HCT116 (cell line): ENCODE measurements at regions not wholly inside any gene's neighbourhood (a gene's known extent, or its start where the extent isn't known, plus 50 kb on each side); places are given as distances from the start of the nearest gene placed in this dataset.

Experiments used
- ATAC-seq: fragments of 200-7000 bp; cut with Tn5 transposase; 2 replicates; pipeline ENCODE4 v1.9.1; 2020; ENCODE audit warnings: mild to moderate bottlenecking, moderate library complexity
- BruUV-seq: library from RNA; stranded (reverse); fragments of 400-500 nt; replicated peaks from 2 replicates; lab custom pipeline; 2021; lab: Mats Ljungman, UMichigan
- CTCF ChIA-PET: fragments of 300-600 bp; sonication (Branson Sonifier 250); formaldehyde crosslinking; loops from one replicate; lab custom pipeline; 2021; ENCODE audit warnings: antibody characterized with exemption; lab: Charles Lee
- POLR2A ChIA-PET: fragments of 300-600, 350-600 bp; sonication (Branson Sonifier 250); formaldehyde crosslinking; loops from one replicate; lab custom pipeline; 2021; ENCODE audit warnings: antibody characterized with exemption; lab: Charles Lee
- RAD21 ChIA-PET, 2 experiments: fragments of 300-600 bp; sonication (Branson Sonifier 250); formaldehyde crosslinking; loops; one replicate each; lab custom pipeline; 2023; ENCODE audit warnings: low total read pairs in 2 of 2; ENCODE audit not compliant: uncharacterized antibody in 2 of 2, unreplicated experiment in 2 of 2, low non-redundant PET in 1 of 2; lab: Charles Lee
- DNase-seq: peaks from one replicate; pipeline ENCODE4 v3.0.0-alpha.2; 2010; ENCODE audit warnings: low read depth, low spot score
- H2AFZ ChIP-seq: fragments of 200-600 bp; shearing (Covaris generic), sonication (generic); 2 replicates; pipeline ENCODE4 v1.6.1; 2017; ENCODE audit warnings: low read depth, mixed run types, mixed read lengths, antibody characterized with exemption, low read length; ENCODE audit not compliant: poor library complexity, severe bottlenecking
- H3K27ac ChIP-seq: 2 replicates; pipeline ENCODE4 v1.5.1; 2012; ENCODE audit warnings: low read depth, low read length
- H3K27me3 ChIP-seq: fragments of 200-600 bp; sonication (generic); 2 replicates; pipeline ENCODE4 v1.6.1; 2016; ENCODE audit warnings: mixed run types, low read length, mixed read lengths; ENCODE audit not compliant: insufficient read depth
- H3K36me3 ChIP-seq, 2 experiments: fragments of 200-500 bp in 1 of 2; fragments of 200-600 bp in 1 of 2; sonication (Bioruptor generic) in 1 of 2; sonication (generic) in 1 of 2; 2 replicates each; pipeline versions ENCODE4 v1.5.1 to v1.6.1; 2014 to 2016; ENCODE audit warnings: low read length in 2 of 2, inconsistent platforms in 1 of 2, mixed read lengths in 1 of 2, mixed run types in 1 of 2; ENCODE audit not compliant: insufficient read depth in 2 of 2, control insufficient read depth in 1 of 2
- H3K4me1 ChIP-seq, 2 experiments: fragments of 200-600 bp in 1 of 2; sonication (generic) in 1 of 2; 2 replicates each; pipeline versions ENCODE4 v1.5.1 to v1.6.1; 2012 to 2017; ENCODE audit warnings: low read length in 2 of 2, inconsistent platforms in 1 of 2, mild to moderate bottlenecking in 1 of 2, mixed read lengths in 1 of 2, mixed run types in 1 of 2, moderate library complexity in 1 of 2; ENCODE audit not compliant: insufficient read depth in 2 of 2, control insufficient read depth in 1 of 2
- H3K4me2 ChIP-seq: fragments of 200-600 bp; sonication (generic); 2 replicates; pipeline ENCODE4 v1.6.1; 2017; ENCODE audit warnings: mixed run types, low read length, mixed read lengths
- H3K4me3 ChIP-seq, 2 experiments: fragments of 200-600 bp in 1 of 2; sonication (generic) in 1 of 2; replicated peaks in 1 of 2; 2 replicates each; pipeline ENCODE4 v1.5.1; 2011 to 2016; ENCODE audit warnings: low read length in 2 of 2, control low read depth in 1 of 2, low read depth in 1 of 2, mild to moderate bottlenecking in 1 of 2, mixed read lengths in 1 of 2, mixed run types in 1 of 2
- H3K79me2 ChIP-seq: fragments of 200-600 bp; sonication (generic); 2 replicates; pipeline ENCODE4 v1.6.1; 2017; ENCODE audit warnings: mild to moderate bottlenecking, mixed run types, low read length, moderate library complexity, mixed read lengths; ENCODE audit not compliant: insufficient read depth
- H3K9ac ChIP-seq: fragments of 200-600 bp; sonication (generic); 2 replicates; pipeline ENCODE4 v1.6.1; 2016; ENCODE audit warnings: low read length, mixed read lengths
- H3K9me2 ChIP-seq: fragments of 200-600 bp; sonication (generic), shearing (Covaris generic); 2 replicates; pipeline ENCODE4 v1.6.1; 2017; ENCODE audit warnings: mixed run types, mild to moderate bottlenecking, moderate library complexity; ENCODE audit not compliant: insufficient read depth
- H3K9me3 ChIP-seq, 2 experiments: fragments of 200-500 bp in 1 of 2; fragments of 200-600 bp in 1 of 2; sonication (Bioruptor generic) in 1 of 2; sonication (generic) in 1 of 2; 2 replicates each; pipeline ENCODE4 v1.6.1; 2014 to 2017; ENCODE audit warnings: low read length in 2 of 2, mixed read lengths in 2 of 2, inconsistent platforms in 1 of 2, low read depth in 1 of 2, mild to moderate bottlenecking in 1 of 2, mixed run types in 1 of 2, moderate library complexity in 1 of 2; ENCODE audit not compliant: control insufficient read depth in 1 of 2, insufficient read depth in 1 of 2
- H4K20me1 ChIP-seq: fragments of 200-600 bp; sonication (generic), shearing (Covaris generic); 2 replicates; pipeline ENCODE4 v1.6.1; 2017; ENCODE audit warnings: mixed run types, mild to moderate bottlenecking, moderate library complexity; ENCODE audit not compliant: insufficient read depth
- ATF3 ChIP-seq: IDR thresholded peaks from 2 replicates; pipeline ENCODE4 v1.6.1; 2012
- CBX3 ChIP-seq: IDR thresholded peaks from 2 replicates; pipeline ENCODE4 v1.6.1; 2012; ENCODE audit warnings: low read depth
- CEBPB ChIP-seq: IDR thresholded peaks from 2 replicates; pipeline ENCODE4 v1.6.1; 2012; ENCODE audit warnings: low read depth
- CTCF ChIP-seq, 3 experiments: fragments of 200-600 bp in 1 of 3; sonication (generic) in 1 of 3; IDR thresholded peaks in 2 of 3; conservative IDR thresholded peaks in 1 of 3; 2 replicates each; pipeline ENCODE4 v1.5.1; 2012 to 2017; ENCODE audit warnings: low read depth in 2 of 3, low read length in 2 of 3, antibody characterized with exemption in 1 of 3, borderline replicate concordance in 1 of 3, control low read depth in 1 of 3, mild to moderate bottlenecking in 1 of 3, mixed read lengths in 1 of 3, mixed run types in 1 of 3, moderate library complexity in 1 of 3; ENCODE audit not compliant: insufficient read depth in 1 of 3
- EZH2 ChIP-seq: fragments of 200-600 bp; sonication (generic); IDR thresholded peaks from 2 replicates; pipeline ENCODE4 v1.6.1; 2017; ENCODE audit warnings: antibody characterized with exemption, mixed run types
- EZH2phosphoT487 ChIP-seq: fragments of 200-600 bp; IDR thresholded peaks from 2 replicates; pipeline ENCODE4 v1.6.1; 2018; ENCODE audit warnings: antibody characterized with exemption, borderline replicate concordance
- FOSL1 ChIP-seq: IDR thresholded peaks from 2 replicates; pipeline ENCODE4 v1.6.1; 2012; ENCODE audit warnings: low read depth
- JUND ChIP-seq: IDR thresholded peaks from 2 replicates; pipeline ENCODE4 v1.6.1; 2012
- SP1 ChIP-seq: IDR thresholded peaks from 2 replicates; pipeline ENCODE4 v1.6.1; 2012; ENCODE audit warnings: low read depth
- SRF ChIP-seq: IDR thresholded peaks from 2 replicates; pipeline ENCODE4 v1.6.1; 2012; ENCODE audit warnings: low read depth
- YY1 ChIP-seq: IDR thresholded peaks from 2 replicates; pipeline ENCODE4 v1.6.1; 2011; ENCODE audit warnings: low read length, low read depth, moderate library complexity, mild to moderate bottlenecking; ENCODE audit not compliant: insufficient replicate concordance; ENCODE audit errors: extremely low read depth
- ZBTB33 ChIP-seq: IDR thresholded peaks from 2 replicates; pipeline ENCODE4 v1.6.1; 2011; ENCODE audit warnings: mild to moderate bottlenecking, low read length, moderate library complexity; ENCODE audit not compliant: insufficient replicate concordance; ENCODE audit errors: extremely low read depth
- ZFX ChIP-seq: fragments of 450-650 bp; IDR thresholded peaks from 2 replicates; pipeline ENCODE4 v1.6.1; 2017
- intact Hi-C: fragments of 100-400 bp; cut with micrococcal nuclease; formaldehyde crosslinking; loops from 2 replicates; pipeline ENCODE4 v1.10.0; 2022

DNA sequence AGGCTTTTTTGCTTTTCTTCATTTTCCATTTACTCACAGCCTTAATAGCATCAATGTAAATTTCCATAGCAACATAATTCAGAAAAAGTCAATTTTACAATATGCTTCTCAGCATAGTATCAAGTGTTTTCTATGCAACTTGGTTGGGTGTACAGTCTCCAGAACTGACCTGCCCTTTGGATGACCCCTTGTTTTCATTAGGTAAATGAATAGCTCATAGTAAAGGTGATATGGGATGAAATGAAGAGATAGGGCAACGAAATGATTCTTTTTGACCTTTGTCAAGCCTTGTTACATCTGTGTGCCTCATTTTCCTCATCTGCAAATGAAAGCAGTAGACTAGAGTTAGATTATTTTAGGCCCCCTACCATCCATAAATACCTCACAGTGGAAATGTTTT, 1081.0 kb downstream of the TMTC2 start:
- Histone ChIP-seq H3K36me3 (no peaks in the 10 kb centered on the region), H3K4me1 (no peaks in the 10 kb centered on the region), H3K4me2 (no peak overlapping the region), H3K27ac (no peak overlapping the region), H3K9me3 (no peaks in the 10 kb centered on the region), H4K20me1 (no peaks in the 10 kb centered on the region), H3K9ac (no peak overlapping the region), H3K9me2 (no peaks in the 10 kb centered on the region), H2AFZ (no peak overlapping the region), H3K4me3 (no peak overlapping the region), H3K79me2 (no peaks in the 10 kb centered on the region), H3K27me3 (no peaks in the 10 kb centered on the region)
- ATAC-seq, result no peak
- BruUV-seq, result no TSS peak
- no peak for DNase-seq
- ChIA-PET RAD21 (no interaction called here), CTCF (no interaction called here), POLR2A (no interaction called here)
- intact Hi-C loops, result no loop called here
- TF ChIP-seq SRF, result no peak
- no peak for TF ChIP-seq CEBPB
- TF ChIP-seq ATF3, result no peak
- no peak for TF ChIP-seq FOSL1
- no peak for TF ChIP-seq YY1
- TF ChIP-seq ZBTB33, result no peak
- TF ChIP-seq SP1, result no peak
- TF ChIP-seq CBX3, result no peak
- no peak for TF ChIP-seq JUND
- no peak for TF ChIP-seq EZH2

- DNase-seq, result no peak
- H3K9ac ChIP-seq, result no peak overlapping the region
- H4K20me1 ChIP-seq, result no peaks in the 10 kb centered on the region
- intact Hi-C loops, result no loop called here
- RAD21 ChIA-PET, result no interaction called here
- no peaks in the 10 kb centered on the region for H3K9me2 ChIP-seq
- no peak overlapping the region for H3K4me2 ChIP-seq
- no peak for ATAC-seq
- TF ChIP-seq ATF3 (no peak), CEBPB (no peak), ZBTB33 (no peak), ZFX (no peak), CTCF (IDR thresholded peaks at IDR 0.05 in 2 of 3, conservative IDR thresholded peaks at IDR 0.05 in 1 of 3; ENCODE audit: borderline replicate concordance in 1 of 3, insufficient read depth in 1 of 3, low read depth in 2 of 3, low read length in 2 of 3) (no peak), CBX3 (no peak), SP1 (no peak), EZH2phosphoT487 (no peak)
- no TSS peak for BruUV-seq
- H3K4me1 ChIP-seq, result no peaks in the 10 kb centered on the region
- no peak overlapping the region for H3K27ac ChIP-seq
- CTCF ChIA-PET, result no interaction called here
- no peaks in the 10 kb centered on the region for H3K27me3 ChIP-seq
- no peak overlapping the region for H3K4me3 ChIP-seq
- no peaks in the 10 kb centered on the region for H3K36me3 ChIP-seq
- no peak overlapping the region for H2AFZ ChIP-seq
- POLR2A ChIA-PET, result no interaction called here
- no peaks in the 10 kb centered on the region for H3K79me2 ChIP-seq
- no peaks in the 10 kb centered on the region for H3K9me3 ChIP-seq
Measured at GRCh38 chr12:83763425-83763824, 1076.7 kb downstream of the TMTC2 start.
